Neural progenitor cell (in vitro differentiated cells): ENCODE measurements at regions not wholly inside any gene's neighbourhood (a gene's known extent, or its start where the extent isn't known, plus 50 kb on each side); places are given as distances from the start of the nearest gene placed in this dataset.

Experiments
- DNase-seq: peaks from one replicate; pipeline ENCODE4 v3.0.0-alpha.2; 2016; ENCODE audit warnings: low spot score
- H2AFZ ChIP-seq: fragments of 200-600 bp; sonication (generic); replicated peaks from 2 replicates; pipeline ENCODE4 v1.6.1; 2016; ENCODE audit warnings: antibody characterized with exemption
- H3F3A ChIP-seq: fragments of 200-600 bp; sonication (generic); 2 replicates; pipeline ENCODE4 v1.6.1; 2016; ENCODE audit warnings: antibody characterized with exemption, low read depth
- H3K27ac ChIP-seq: fragments of 200-600 bp; sonication (generic); 2 replicates; pipeline ENCODE4 v1.5.1; 2016; ENCODE audit warnings: mild to moderate bottlenecking
- H3K27me3 ChIP-seq: fragments of 200-600 bp; sonication (generic); 2 replicates; pipeline ENCODE4 v1.6.1; 2016; ENCODE audit warnings: mild to moderate bottlenecking, moderate library complexity
- H3K36me3 ChIP-seq: fragments of 200-600 bp; sonication (generic); 2 replicates; pipeline ENCODE4 v1.5.1; 2016
- H3K4me1 ChIP-seq: fragments of 200-600 bp; sonication (generic); 2 replicates; pipeline ENCODE4 v1.6.1; 2016; ENCODE audit warnings: mixed run types
- H3K4me2 ChIP-seq: fragments of 200-600 bp; sonication (generic); 2 replicates; pipeline ENCODE4 v1.6.1; 2016
- H3K4me3 ChIP-seq: fragments of 200-600 bp; sonication (generic); 2 replicates; pipeline ENCODE4 v1.5.1; 2016
- H3K79me2 ChIP-seq: fragments of 200-600 bp; sonication (generic); 2 replicates; pipeline ENCODE4 v1.6.1; 2016; ENCODE audit warnings: low read depth
- H3K9ac ChIP-seq: fragments of 200-600 bp; sonication (generic); 2 replicates; pipeline ENCODE4 v1.6.1; 2016
- H3K9me3 ChIP-seq: fragments of 200-600 bp; sonication (generic); 2 replicates; pipeline ENCODE4 v1.5.1; 2016; ENCODE audit warnings: low read depth
- H4K20me1 ChIP-seq: fragments of 200-600 bp; sonication (generic); 2 replicates; pipeline ENCODE4 v1.6.1; 2016; ENCODE audit warnings: low read depth
- H3K27ac Mint-ChIP-seq: 3 replicates; pipeline ENCODE4 v1.8.0; 2021; ENCODE audit warnings: mixed read lengths
- H3K27me3 Mint-ChIP-seq: 2 replicates; pipeline ENCODE4 v1.8.0; 2022; ENCODE audit warnings: low read depth, mild to moderate bottlenecking, inconsistent platforms, moderate library complexity, mixed read lengths; ENCODE audit not compliant: insufficient read depth
- H3K36me3 Mint-ChIP-seq: 3 replicates; pipeline ENCODE4 v1.8.0; 2021; ENCODE audit warnings: mixed read lengths
- H3K4me1 Mint-ChIP-seq: 3 replicates; pipeline ENCODE4 v1.8.0; 2021; ENCODE audit warnings: mixed read lengths
- H3K4me3 Mint-ChIP-seq: 3 replicates; pipeline ENCODE4 v1.8.0; 2021; ENCODE audit warnings: mild to moderate bottlenecking, moderate library complexity, mixed read lengths
- H3K9me3 Mint-ChIP-seq: 3 replicates; pipeline ENCODE4 v1.8.0; 2020; ENCODE audit warnings: mixed read lengths
- CTCF ChIP-seq: fragments of 200-600 bp; sonication (generic); IDR thresholded peaks from 2 replicates; pipeline ENCODE4 v1.5.1; 2017; ENCODE audit warnings: antibody characterized with exemption, mild to moderate bottlenecking
- EZH2 ChIP-seq: fragments of 200-600 bp; sonication (generic); IDR thresholded peaks from 2 replicates; pipeline ENCODE4 v1.6.1; 2017; ENCODE audit warnings: antibody characterized with exemption, mild to moderate bottlenecking, moderate library complexity
- EZH2phosphoT487 ChIP-seq: fragments of 200-600 bp; sonication (generic); IDR thresholded peaks from 2 replicates; pipeline ENCODE4 v1.6.1; 2017; ENCODE audit warnings: antibody characterized with exemption

GRCh38 chr16:87129771-87130170 is 187.4 kb downstream of the C16orf95 start:
- no peaks in the 10 kb centered on the region for H3K79me2 ChIP-seq
- no peak overlapping the region for H3K4me3 Mint-ChIP-seq
- no peak overlapping the region for H3K4me2 ChIP-seq
- no peak for DNase-seq
- peaks cover 2% of the 10 kb centered on the region for H3K9me3 Mint-ChIP-seq
- H3F3A ChIP-seq, result peaks cover 12% of the 10 kb centered on the region
- H3K27me3 ChIP-seq, result no peaks in the 10 kb centered on the region
- H3K36me3 Mint-ChIP-seq, result peaks cover 2% of the 10 kb centered on the region
- no peak overlapping the region for H3K27ac ChIP-seq
- no peak overlapping the region for H2AFZ ChIP-seq
- TF ChIP-seq EZH2phosphoT487, result no peak
- TF ChIP-seq EZH2, result no peak
- no peak for TF ChIP-seq CTCF
- H3K4me3 ChIP-seq, result no peak overlapping the region
- H4K20me1 ChIP-seq, result no peaks in the 10 kb centered on the region
- peaks cover 37% of the 10 kb centered on the region for H3K4me1 Mint-ChIP-seq
- no peaks in the 10 kb centered on the region for H3K9me3 ChIP-seq
- H3K36me3 ChIP-seq, result no peaks in the 10 kb centered on the region
- H3K27me3 Mint-ChIP-seq, result peaks cover 11% of the 10 kb centered on the region
- H3K4me1 ChIP-seq, result peaks cover 30% of the 10 kb centered on the region
- no peak overlapping the region for H3K9ac ChIP-seq
- no peak overlapping the region for H3K27ac Mint-ChIP-seq

DNA sequence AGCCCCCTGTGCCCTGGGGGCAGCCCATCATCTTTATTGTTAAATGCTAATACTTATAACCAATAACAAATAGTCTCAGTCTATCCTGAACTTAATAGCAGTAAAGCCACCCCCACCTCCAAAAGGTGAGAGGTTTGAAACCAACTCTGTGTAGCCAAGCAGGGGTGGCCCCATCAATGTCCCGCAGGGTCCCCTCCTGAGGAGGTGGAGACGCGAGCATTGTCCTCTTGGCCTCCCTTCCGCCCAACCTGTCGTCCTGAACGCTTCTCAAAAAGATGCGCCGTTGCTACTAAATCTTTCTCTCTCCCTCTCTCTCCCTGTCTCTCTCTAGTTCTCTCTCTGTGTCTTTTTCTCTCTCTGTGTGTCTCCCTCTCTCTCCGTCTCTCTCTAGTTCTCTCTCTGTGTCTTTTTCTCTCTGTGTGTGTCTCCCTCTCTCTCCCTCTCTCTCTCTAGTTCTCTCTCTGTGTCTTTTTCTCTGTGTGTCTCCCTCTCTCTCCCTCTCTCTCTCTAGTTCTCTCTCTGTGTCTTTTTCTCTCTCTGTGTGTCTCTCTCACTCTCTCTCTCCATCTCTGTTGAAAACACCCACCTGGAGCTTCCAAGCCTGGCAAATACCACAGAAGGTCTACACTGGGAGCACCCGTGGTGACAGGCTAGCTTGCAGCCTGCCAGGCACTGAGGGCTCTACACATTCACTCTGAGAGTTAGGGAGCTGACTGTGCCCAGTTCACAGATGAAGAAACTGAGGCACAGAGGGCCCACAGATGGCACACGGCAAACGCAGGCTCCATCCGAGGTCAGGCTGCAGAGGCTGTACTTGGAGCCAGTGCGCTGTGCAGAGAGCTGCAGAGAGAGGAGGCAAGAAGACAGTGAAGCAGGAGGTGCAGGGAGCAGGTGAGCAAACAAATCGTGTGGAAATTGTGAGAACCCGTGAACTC is 185.9 kb downstream of the C16orf95 start:
- peaks cover 13% of the 10 kb centered on the region for H3K27me3 Mint-ChIP-seq
- H3K27me3 ChIP-seq, result no peaks in the 10 kb centered on the region
- TF ChIP-seq CTCF (no peak), EZH2phosphoT487 (no peak), EZH2 (no peak)
- H3K4me1 ChIP-seq, result peaks cover 30% of the 10 kb centered on the region
- H3F3A ChIP-seq, result peaks cover 5% of the 10 kb centered on the region
- no peak overlapping the region for H3K4me3 Mint-ChIP-seq
- no peaks in the 10 kb centered on the region for H4K20me1 ChIP-seq
- H3K27ac ChIP-seq, result no peak overlapping the region
- no peak overlapping the region for H3K4me3 ChIP-seq
- peaks cover 33% of the 10 kb centered on the region for H3K4me1 Mint-ChIP-seq
- H3K9me3 ChIP-seq, result no peaks in the 10 kb centered on the region
- no peaks in the 10 kb centered on the region for H3K36me3 ChIP-seq
- H3K36me3 Mint-ChIP-seq, result peaks cover 5% of the 10 kb centered on the region
- DNase-seq, result no peak
- no peak overlapping the region for H2AFZ ChIP-seq
- H3K9ac ChIP-seq, result no peak overlapping the region
- no peaks in the 10 kb centered on the region for H3K79me2 ChIP-seq
- H3K9me3 Mint-ChIP-seq, result peaks cover 5% of the 10 kb centered on the region
- peak overlapping the region; percentile 8 for H3K27ac Mint-ChIP-seq
- no peak overlapping the region for H3K4me2 ChIP-seq

DNA sequence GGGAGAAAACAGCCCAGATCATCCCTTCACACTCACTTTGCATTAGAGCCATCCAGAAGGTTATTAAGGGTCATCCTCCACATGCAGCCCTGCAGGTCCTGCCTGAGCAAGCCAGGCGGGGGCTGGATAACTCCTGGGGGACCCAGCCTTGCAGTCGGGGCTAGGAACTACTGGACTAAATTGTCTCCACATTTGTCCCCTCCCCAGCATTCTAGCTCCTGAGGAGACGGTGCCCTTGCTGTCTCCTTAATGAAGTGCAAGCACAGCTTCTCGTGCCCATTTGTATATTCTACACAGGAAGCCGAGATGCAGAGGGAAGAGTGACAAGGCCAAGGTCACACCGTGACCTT is 185.2 kb downstream of the C16orf95 start:
- peak overlapping the region; percentile 8 for H3K27ac Mint-ChIP-seq
- Histone ChIP-seq H3K4me1 (peaks cover 26% of the 10 kb centered on the region), H3K36me3 (no peaks in the 10 kb centered on the region), H3K27ac (no peak overlapping the region), H3K9me3 (no peaks in the 10 kb centered on the region), H3K9ac (no peak overlapping the region), H3K79me2 (no peaks in the 10 kb centered on the region), H3F3A (peaks cover 5% of the 10 kb centered on the region), H3K27me3 (no peaks in the 10 kb centered on the region), H4K20me1 (no peaks in the 10 kb centered on the region), H3K4me3 (no peak overlapping the region), H2AFZ (no peak overlapping the region), H3K4me2 (peak overlapping the region; percentile 1)
- peaks cover 13% of the 10 kb centered on the region for H3K27me3 Mint-ChIP-seq
- H3K4me3 Mint-ChIP-seq, result no peak overlapping the region
- DNase-seq, result no peak
- TF ChIP-seq EZH2phosphoT487 (no peak), EZH2 (no peak), CTCF (no peak)
- H3K36me3 Mint-ChIP-seq, result peaks cover 5% of the 10 kb centered on the region
- H3K4me1 Mint-ChIP-seq, result peaks cover 27% of the 10 kb centered on the region
- H3K9me3 Mint-ChIP-seq, result peaks cover 8% of the 10 kb centered on the region
